CD4-positive, alpha-beta memory T cell (primary cell): ENCODE measurements at regions not wholly inside any gene's neighbourhood (a gene's known extent, or its start where the extent isn't known, plus 50 kb on each side); places are given as distances from the start of the nearest gene placed in this dataset.

Source experiments
- CTCF ChIA-PET: fragments of 350-600 bp; sonication (Branson Sonifier 250); formaldehyde crosslinking; loops from one replicate; lab custom pipeline; 2021; ENCODE audit warnings: inconsistent platforms; ENCODE audit not compliant: partially characterized antibody; lab: Charles Lee
- POLR2A ChIA-PET: fragments of 350-600 bp; sonication (Branson Sonifier 250); formaldehyde crosslinking; loops from one replicate; lab custom pipeline; 2021; ENCODE audit not compliant: partially characterized antibody; lab: Charles Lee
- DNase-seq, 5 donors: peaks; one replicate each; pipeline versions ENCODE4 v3.0.0 to v3.0.0-alpha.2; 2020 to 2022; ENCODE audit warnings: mixed read lengths in 1 of 5
- H3K27ac ChIP-seq: one replicate; pipeline ENCODE4 v1.7.0; 2013; ENCODE audit warnings: low read depth, low read length
- H3K27me3 ChIP-seq: 2 replicates; pipeline ENCODE4 v1.7.0; 2013; ENCODE audit warnings: mild to moderate bottlenecking, low read length, moderate library complexity; ENCODE audit not compliant: insufficient read depth
- H3K36me3 ChIP-seq: 2 replicates; pipeline ENCODE4 v1.7.0; 2013; ENCODE audit warnings: mild to moderate bottlenecking, low read length, moderate library complexity; ENCODE audit not compliant: insufficient read depth
- H3K4me1 ChIP-seq: 2 replicates; pipeline ENCODE4 v1.7.0; 2013; ENCODE audit warnings: mild to moderate bottlenecking, low read length, moderate library complexity; ENCODE audit not compliant: insufficient read depth
- H3K4me3 ChIP-seq, 2 donors: one replicate each; pipeline ENCODE4 v1.7.0; 2013; ENCODE audit warnings: low read length in 2 of 2, mild to moderate bottlenecking in 1 of 2
- H3K9me3 ChIP-seq, 2 donors: one replicate each; pipeline ENCODE4 v1.7.0; 2013; ENCODE audit warnings: low read length in 2 of 2, control low read depth in 1 of 2; ENCODE audit not compliant: control insufficient read depth in 1 of 2
- H3K27ac Mint-ChIP-seq, 7 donors: one replicate each; pipeline ENCODE4 v1.8.0; 2020 to 2021; ENCODE audit warnings: mixed read lengths in 7 of 7, mild to moderate bottlenecking in 6 of 7, inconsistent platforms in 3 of 7, moderate library complexity in 3 of 7
- H3K27me3 Mint-ChIP-seq, 2 donors: one replicate each; pipeline ENCODE4 v1.8.0; 2020 to 2021; ENCODE audit warnings: mixed read lengths in 2 of 2
- H3K36me3 Mint-ChIP-seq, 2 donors: one replicate each; pipeline ENCODE4 v1.8.0; 2020 to 2021; ENCODE audit warnings: mixed read lengths in 2 of 2, inconsistent platforms in 1 of 2, mild to moderate bottlenecking in 1 of 2
- H3K4me1 Mint-ChIP-seq, 4 donors: one replicate each; pipeline ENCODE4 v1.8.0; 2020 to 2021; ENCODE audit warnings: mixed read lengths in 4 of 4, mild to moderate bottlenecking in 1 of 4
- H3K4me3 Mint-ChIP-seq, 8 donors: one replicate each; pipeline ENCODE4 v1.8.0; 2020 to 2021; ENCODE audit warnings: mixed read lengths in 8 of 8, mild to moderate bottlenecking in 7 of 8, moderate library complexity in 6 of 8, inconsistent platforms in 3 of 8
- H3K9me3 Mint-ChIP-seq, 8 donors: one replicate each; pipeline ENCODE4 v1.8.0; 2020 to 2021; ENCODE audit warnings: mixed read lengths in 8 of 8, mild to moderate bottlenecking in 5 of 8, inconsistent platforms in 3 of 8, moderate library complexity in 1 of 8
- intact Hi-C: fragments of 100-400 bp; cut with micrococcal nuclease; formaldehyde crosslinking; loops from one replicate; pipeline ENCODE4 v1.15.1; 2023

GRCh38 chr4:54574500-54574899, 83.3 kb upstream of the KIT start:
- Histone ChIP-seq H3K27me3 (no peaks in the 10 kb centered on the region), H3K36me3 (no peaks in the 10 kb centered on the region), H3K4me1 (no peaks in the 10 kb centered on the region), H3K9me3 (no peaks in the 10 kb centered on the region), H3K27ac (no peak overlapping the region), H3K4me3 (no peak overlapping the region)
- CTCF ChIA-PET, result no interaction called here
- intact Hi-C loops, result no loop called here
- no peak overlapping the region for H3K27ac Mint-ChIP-seq
- no peak for DNase-seq
- H3K9me3 Mint-ChIP-seq, result no peaks in the 10 kb centered on the region
- peaks cover 3% of the 10 kb centered on the region in 2 donors for H3K27me3 Mint-ChIP-seq
- H3K36me3 Mint-ChIP-seq, result no peaks in the 10 kb centered on the region
- no peak overlapping the region for H3K4me3 Mint-ChIP-seq
- POLR2A ChIA-PET, result no interaction called here
- no peaks in the 10 kb centered on the region for H3K4me1 Mint-ChIP-seq

GRCh38 chr4:54575919-54576318, 81.8 kb upstream of the KIT start:
- intact Hi-C loops, result no loop called here
- CTCF ChIA-PET, result no interaction called here
- Histone ChIP-seq H3K4me3 (no peak overlapping the region), H3K9me3 (no peaks in the 10 kb centered on the region), H3K36me3 (no peaks in the 10 kb centered on the region), H3K27me3 (no peaks in the 10 kb centered on the region), H3K27ac (no peak overlapping the region), H3K4me1 (no peaks in the 10 kb centered on the region)
- POLR2A ChIA-PET, result no interaction called here
- Mint-ChIP-seq H3K4me3 (no peak overlapping the region), H3K36me3 (no peaks in the 10 kb centered on the region), H3K27me3 (peaks cover 3 to 4% of the 10 kb centered on the region in 2 donors), H3K27ac (no peak overlapping the region), H3K9me3 (no peaks in the 10 kb centered on the region), H3K4me1 (no peaks in the 10 kb centered on the region)
- no peak for DNase-seq

- Histone ChIP-seq H3K27me3 (no peaks in the 10 kb centered on the region), H3K4me3 (no peak overlapping the region), H3K36me3 (no peaks in the 10 kb centered on the region), H3K27ac (no peak overlapping the region), H3K9me3 (no peaks in the 10 kb centered on the region), H3K4me1 (no peaks in the 10 kb centered on the region)
- no peaks in the 10 kb centered on the region for H3K36me3 Mint-ChIP-seq
- peaks cover 0 to 2% (median 0%) of the 10 kb centered on the region in 8 donors for H3K9me3 Mint-ChIP-seq
- CTCF ChIA-PET, result no interaction called here
- no peak for DNase-seq
- POLR2A ChIA-PET, result no interaction called here
- peaks cover 1 to 4% of the 10 kb centered on the region in 2 donors for H3K27me3 Mint-ChIP-seq
- no peak overlapping the region for H3K27ac Mint-ChIP-seq
- intact Hi-C loops, result no loop called here
- H3K4me3 Mint-ChIP-seq, result no peak overlapping the region
- no peaks in the 10 kb centered on the region for H3K4me1 Mint-ChIP-seq
These were observed 76.0 kb upstream of the KIT start for GRCh38 chr4:54581807-54582206.

DNA sequence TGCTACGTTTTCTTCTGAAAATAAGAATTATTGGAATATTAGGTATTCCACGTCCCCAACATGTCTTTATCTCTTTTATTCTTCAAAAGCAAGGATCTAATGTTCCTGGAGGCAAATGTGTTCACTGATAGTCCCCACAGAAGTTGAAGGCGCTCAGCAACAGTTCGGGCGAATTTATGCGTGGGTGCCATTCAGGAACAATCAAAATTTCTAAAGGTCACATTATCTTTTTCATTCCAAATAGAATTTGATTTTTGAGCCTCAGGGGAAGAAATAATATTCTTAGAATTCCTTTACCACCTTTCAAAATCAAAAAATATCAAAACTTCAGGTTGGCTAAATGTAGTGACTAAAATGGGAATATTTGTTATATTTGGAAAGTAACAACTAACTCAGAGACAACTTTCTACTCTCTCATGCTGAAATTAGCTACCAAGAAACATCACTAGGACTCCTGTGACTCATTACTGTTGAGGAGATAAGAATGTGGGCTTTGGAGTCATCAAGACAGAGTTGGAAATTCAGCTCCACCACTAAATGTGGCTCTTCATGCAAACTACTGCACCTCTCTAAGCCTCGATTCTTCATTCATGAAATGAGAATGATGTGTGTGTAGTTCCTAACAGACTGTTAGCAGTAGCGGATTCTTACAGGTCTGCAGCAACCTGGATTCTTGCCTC, 72.3 kb upstream of the KIT start:
- H3K27ac Mint-ChIP-seq, result no peak overlapping the region
- H3K4me1 Mint-ChIP-seq, result no peaks in the 10 kb centered on the region
- H3K9me3 ChIP-seq, result no peaks in the 10 kb centered on the region
- H3K4me3 ChIP-seq, result no peak overlapping the region
- no peaks in the 10 kb centered on the region for H3K4me1 ChIP-seq
- DNase-seq, result no peak
- peaks cover 0 to 2% (median 0%) of the 10 kb centered on the region in 8 donors for H3K9me3 Mint-ChIP-seq
- ChIA-PET CTCF (no interaction called here), POLR2A (no interaction called here)
- no peaks in the 10 kb centered on the region for H3K27me3 ChIP-seq
- H3K27me3 Mint-ChIP-seq, result peaks cover 0 to 4% of the 10 kb centered on the region in 2 donors
- intact Hi-C loops, result no loop called here
- H3K36me3 Mint-ChIP-seq, result no peaks in the 10 kb centered on the region
- H3K4me3 Mint-ChIP-seq, result no peak overlapping the region
- no peaks in the 10 kb centered on the region for H3K36me3 ChIP-seq
- H3K27ac ChIP-seq, result no peak overlapping the region

DNA sequence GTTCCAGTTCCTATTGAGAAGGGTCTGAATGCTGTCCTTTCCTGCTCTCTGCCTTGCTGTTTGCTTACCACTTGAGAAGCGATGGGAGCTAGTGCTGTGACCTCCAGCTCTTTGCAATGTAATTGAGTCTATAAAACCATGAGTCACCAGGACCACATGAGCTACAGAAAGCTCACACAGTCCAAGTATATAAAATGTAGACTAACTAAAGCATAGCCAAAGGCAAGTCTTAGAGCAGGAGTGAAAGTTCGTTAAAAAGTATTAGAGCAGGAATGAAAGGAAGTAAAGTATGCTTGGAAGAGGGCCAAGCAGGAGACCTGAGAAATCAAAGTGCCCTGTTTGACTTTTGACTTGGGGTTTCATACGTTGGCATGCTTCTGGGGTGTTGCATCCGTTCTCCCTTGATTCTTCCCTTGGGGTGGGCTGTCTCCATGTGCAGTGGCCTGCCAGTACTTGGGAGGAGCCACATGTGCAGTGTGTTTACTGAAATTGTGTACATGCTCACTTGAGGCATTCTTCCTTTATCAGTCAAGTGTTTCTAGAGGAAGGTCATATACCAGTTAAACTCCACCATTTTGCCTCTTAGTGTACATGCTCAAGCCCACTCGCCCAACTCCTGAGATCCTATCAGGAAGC, 71.3 kb upstream of the KIT start:
- no peaks in the 10 kb centered on the region for H3K4me1 ChIP-seq
- peaks cover 0 to 4% of the 10 kb centered on the region in 2 donors for H3K27me3 Mint-ChIP-seq
- H3K27ac ChIP-seq, result no peak overlapping the region
- H3K36me3 Mint-ChIP-seq, result no peaks in the 10 kb centered on the region
- no peak for DNase-seq
- H3K4me3 Mint-ChIP-seq, result no peak overlapping the region
- H3K27me3 ChIP-seq, result no peaks in the 10 kb centered on the region
- no peak overlapping the region for H3K27ac Mint-ChIP-seq
- CTCF ChIA-PET, result no interaction called here
- H3K4me1 Mint-ChIP-seq, result no peaks in the 10 kb centered on the region
- no peaks in the 10 kb centered on the region for H3K9me3 ChIP-seq
- intact Hi-C loops, result no loop called here
- POLR2A ChIA-PET, result no interaction called here
- no peaks in the 10 kb centered on the region for H3K36me3 ChIP-seq
- H3K9me3 Mint-ChIP-seq, result peaks cover 0 to 2% (median 0%) of the 10 kb centered on the region in 8 donors
- no peak overlapping the region for H3K4me3 ChIP-seq

DNA sequence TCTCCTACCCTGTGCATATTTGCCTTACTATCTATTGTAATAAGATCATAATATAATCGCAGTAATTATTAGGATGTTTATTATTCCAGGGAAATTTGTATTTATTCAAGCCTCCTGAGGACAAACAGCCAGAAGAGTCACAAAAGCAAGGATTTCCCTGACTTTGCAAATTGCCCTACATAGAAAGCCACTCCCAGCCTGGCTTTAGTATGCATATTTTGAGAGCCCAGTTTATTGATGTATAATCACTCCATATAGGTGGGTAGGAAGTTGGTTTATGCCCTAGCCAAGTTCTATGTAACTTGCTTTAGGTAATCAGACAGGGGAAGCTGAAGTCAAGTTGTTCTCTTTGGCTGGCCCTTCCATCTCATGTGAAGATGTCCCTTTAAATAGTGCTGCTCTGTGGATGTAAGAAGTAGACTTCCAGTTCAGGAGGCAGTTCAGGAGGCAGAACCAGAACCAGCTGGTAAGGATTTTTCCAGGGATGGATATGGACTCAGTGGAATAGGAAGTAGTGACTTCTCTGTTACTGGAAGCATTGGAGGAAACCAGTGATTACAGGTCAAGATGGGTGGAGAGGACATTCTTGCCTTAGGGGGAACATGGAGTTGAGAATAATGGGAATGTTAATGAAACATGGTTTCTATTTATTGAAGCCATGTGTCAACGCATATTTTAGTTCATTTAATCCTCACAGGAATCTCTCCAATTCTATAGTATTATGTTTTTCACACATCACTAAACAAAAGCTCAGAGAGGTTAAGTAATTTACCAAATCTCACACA, 70.5 kb upstream of the KIT start:
- Histone ChIP-seq H3K27me3 (no peaks in the 10 kb centered on the region), H3K4me3 (no peak overlapping the region), H3K9me3 (no peaks in the 10 kb centered on the region), H3K27ac (no peak overlapping the region), H3K4me1 (no peaks in the 10 kb centered on the region), H3K36me3 (no peaks in the 10 kb centered on the region)
- ChIA-PET POLR2A (no interaction called here), CTCF (no interaction called here)
- intact Hi-C loops, result no loop called here
- H3K4me3 Mint-ChIP-seq, result no peak overlapping the region
- no peak overlapping the region for H3K27ac Mint-ChIP-seq
- no peaks in the 10 kb centered on the region for H3K36me3 Mint-ChIP-seq
- H3K4me1 Mint-ChIP-seq, result no peaks in the 10 kb centered on the region
- peaks cover 0 to 2% (median 0%) of the 10 kb centered on the region in 8 donors for H3K9me3 Mint-ChIP-seq
- peaks cover 0 to 4% of the 10 kb centered on the region in 2 donors for H3K27me3 Mint-ChIP-seq
- DNase-seq, result no peak

GRCh38 chr4:54588404-54588803, 69.4 kb upstream of the KIT start:
- no peaks in the 10 kb centered on the region for H3K36me3 ChIP-seq
- no peak overlapping the region for H3K27ac ChIP-seq
- ChIA-PET POLR2A (no interaction called here), CTCF (no interaction called here)
- peaks cover 1 to 6% of the 10 kb centered on the region in 2 donors for H3K27me3 Mint-ChIP-seq
- no peaks in the 10 kb centered on the region for H3K9me3 ChIP-seq
- no peaks in the 10 kb centered on the region for H3K4me1 Mint-ChIP-seq
- no peak overlapping the region for H3K4me3 Mint-ChIP-seq
- no peak for DNase-seq
- intact Hi-C loops, result no loop called here
- H3K27me3 ChIP-seq, result no peaks in the 10 kb centered on the region
- H3K9me3 Mint-ChIP-seq, result peaks cover 0 to 2% (median 0%) of the 10 kb centered on the region in 8 donors
- H3K4me1 ChIP-seq, result no peaks in the 10 kb centered on the region
- H3K36me3 Mint-ChIP-seq, result no peaks in the 10 kb centered on the region
- H3K4me3 ChIP-seq, result no peak overlapping the region
- no peak overlapping the region for H3K27ac Mint-ChIP-seq
